ENCODE measurements at regions not wholly inside any gene's neighbourhood (a gene's known extent, or its start where the extent isn't known, plus 50 kb on each side); places are given as distances from the start of the nearest gene placed in this dataset.
"Not testable (repeated sequence)": the region's sequence is repeated elsewhere in the genome, so short reads cannot be mapped to it uniquely, and the experiment has no call there.

GRCh38 chr10:52604131-52604530 is 168.5 kb downstream of the MBL2 start:
- not testable (repeated sequence) for DNase-seq (ENCODE audit: low read depth)

- no peak for DNase-seq (ENCODE audit: low read depth)
Measured at GRCh38 chr10:52609071-52609470, 163.5 kb downstream of the MBL2 start.

- no peak for DNase-seq (ENCODE audit: low read depth)
Measured at GRCh38 chr10:52609626-52610240, 162.9 kb downstream of the MBL2 start.

GRCh38 chr10:52615331-52615730 is 157.3 kb downstream of the MBL2 start:
- DNase-seq (ENCODE audit: low read depth): no peak

GRCh38 chr10:52615756-52616394 is 156.7 kb downstream of the MBL2 start:
- DNase-seq (ENCODE audit: low read depth): no peak

- no peak for DNase-seq (ENCODE audit: low read depth)
Measured at GRCh38 chr10:52616395-52616764, 156.2 kb downstream of the MBL2 start.

GRCh38 chr10:52617346-52617745 is 155.2 kb downstream of the MBL2 start:
- DNase-seq (ENCODE audit: low read depth): no peak

- no peak for DNase-seq (ENCODE audit: low read depth)
Measured at GRCh38 chr10:52619052-52619451, 153.5 kb downstream of the MBL2 start.

GRCh38 chr10:52621635-52622079 is 150.9 kb downstream of the MBL2 start:
- peak; percentile 66 for DNase-seq (ENCODE audit: low read depth)

GRCh38 chr10:52623761-52624160 is 148.8 kb downstream of the MBL2 start:
- no peak for DNase-seq (ENCODE audit: low read depth)

GRCh38 chr10:52627279-52627678 is 145.3 kb downstream of the MBL2 start:
- DNase-seq (ENCODE audit: low read depth): no peak

- no peak for DNase-seq (ENCODE audit: low read depth)
Measured at GRCh38 chr10:52631146-52631545, 141.4 kb downstream of the MBL2 start.

- DNase-seq (ENCODE audit: low read depth): no peak
Measured at GRCh38 chr10:52631648-52632047, 140.9 kb downstream of the MBL2 start.

- no peak for DNase-seq (ENCODE audit: low read depth)
Measured at GRCh38 chr10:52632591-52632990, 140.0 kb downstream of the MBL2 start.

GRCh38 chr10:52633266-52633665 is 139.3 kb downstream of the MBL2 start:
- no peak for DNase-seq (ENCODE audit: low read depth)

- no peak for DNase-seq (ENCODE audit: low read depth)
Measured at GRCh38 chr10:52635651-52636050, 136.9 kb downstream of the MBL2 start.

GRCh38 chr10:52636874-52637273 is 135.7 kb downstream of the MBL2 start:
- no peak for DNase-seq (ENCODE audit: low read depth)

GRCh38 chr10:52637592-52637991 is 135.0 kb downstream of the MBL2 start:
- no peak for DNase-seq (ENCODE audit: low read depth)

GRCh38 chr10:52639652-52640051 is 132.9 kb downstream of the MBL2 start:
- no peak for DNase-seq (ENCODE audit: low read depth)

GRCh38 chr10:52642208-52642607 is 130.4 kb downstream of the MBL2 start:
- DNase-seq (ENCODE audit: low read depth): no peak

GRCh38 chr10:52644373-52645186 is 128.0 kb downstream of the MBL2 start:
- peak; percentile 14 for DNase-seq (ENCODE audit: low read depth)

GRCh38 chr10:52645187-52645758 is 127.3 kb downstream of the MBL2 start:
- DNase-seq (ENCODE audit: low read depth): no peak

- DNase-seq (ENCODE audit: low read depth): no peak
Measured at GRCh38 chr10:52649511-52649910, 123.1 kb downstream of the MBL2 start.
